Activated B cell treated with CpG ODN at 0.5 μM for 24 hours (primary cell): ENCODE measurements at regions not wholly inside any gene's neighbourhood (a gene's known extent, or its start where the extent isn't known, plus 50 kb on each side); places are given as distances from the start of the nearest gene placed in this dataset.

Experiments
- ATAC-seq: fragments of 200-7000 bp; cut with Tn5 transposase; one replicate; pipeline ENCODE4 v1.10.0; 2021; ENCODE audit warnings: low read depth, mild to moderate bottlenecking, moderate library complexity
- CTCF ChIA-PET: fragments of 350-600 bp; sonication (Branson Sonifier 250); formaldehyde crosslinking; loops from one replicate; lab custom pipeline; 2021; ENCODE audit warnings: antibody characterized with exemption; lab: Charles Lee
- POLR2A ChIA-PET: fragments of 350-600 bp; sonication (Branson Sonifier 250); formaldehyde crosslinking; loops from one replicate; lab custom pipeline; 2021; ENCODE audit warnings: antibody characterized with exemption; lab: Charles Lee
- DNase-seq: peaks from one replicate; pipeline ENCODE4 v3.0.0; 2022
- H3K27ac Mint-ChIP-seq: one replicate; pipeline ENCODE4 v1.8.0; 2020; ENCODE audit warnings: mixed read lengths
- H3K27me3 Mint-ChIP-seq: one replicate; pipeline ENCODE4 v1.8.0; 2021; ENCODE audit warnings: mixed read lengths
- H3K36me3 Mint-ChIP-seq: one replicate; pipeline ENCODE4 v1.8.0; 2021; ENCODE audit warnings: low read depth, mixed read lengths
- H3K4me1 Mint-ChIP-seq: one replicate; pipeline ENCODE4 v1.8.0; 2021; ENCODE audit warnings: mixed read lengths
- H3K4me3 Mint-ChIP-seq: one replicate; pipeline ENCODE4 v1.8.0; 2020; ENCODE audit warnings: mild to moderate bottlenecking, mixed read lengths
- H3K9me3 Mint-ChIP-seq: one replicate; pipeline ENCODE4 v1.8.0; 2020; ENCODE audit warnings: mixed read lengths
- CTCF ChIP-seq: fragments of 200-600 bp; IDR thresholded peaks from one replicate; pipeline ENCODE4 v1.8.0; 2022; ENCODE audit warnings: antibody characterized with exemption, mild to moderate bottlenecking
- intact Hi-C: fragments of 100-400 bp; cut with micrococcal nuclease; formaldehyde crosslinking; loops from one replicate; pipeline ENCODE4 v1.15.1; 2024

GRCh38 chr1:110770832-110771231, 96.1 kb upstream of the KCNA3 start:
- H3K9me3 Mint-ChIP-seq = no peaks in the 10 kb centered on the region
- H3K27me3 Mint-ChIP-seq = peaks cover 8% of the 10 kb centered on the region
- intact Hi-C loops = no loop called here
- ChIA-PET POLR2A (no interaction called here), CTCF (interaction anchor here (0.8 to 0.9 kb wide), 2 partner anchors 139 to 246 kb away, joined by 3 to 6 read pairs; no protein-coding TSS in a partner anchor)
- H3K4me1 Mint-ChIP-seq = peaks cover 12% of the 10 kb centered on the region
- no peaks in the 10 kb centered on the region for H3K36me3 Mint-ChIP-seq
- ATAC-seq (no peak), DNase-seq (no peak)
- TF ChIP-seq CTCF = no peak
- no peak overlapping the region for H3K4me3 Mint-ChIP-seq
- H3K27ac Mint-ChIP-seq = no peak overlapping the region

- POLR2A ChIA-PET = no interaction called here
- Mint-ChIP-seq H3K4me1 (peaks cover 12% of the 10 kb centered on the region), H3K36me3 (no peaks in the 10 kb centered on the region), H3K9me3 (no peaks in the 10 kb centered on the region), H3K27ac (no peak overlapping the region), H3K4me3 (no peak overlapping the region), H3K27me3 (peaks cover 8% of the 10 kb centered on the region)
- TF ChIP-seq CTCF = no peak
- intact Hi-C loops = loop anchor here (5.0 kb wide), 1 partner anchor 224 kb away; no protein-coding TSS in a partner anchor
- no peak for DNase-seq
- CTCF ChIA-PET = interaction anchor here (2.0 to 7.0 kb wide), 2 partner anchors 60 to 150 kb away, joined by 7 to 149 read pairs; no protein-coding TSS in a partner anchor
- no peak for ATAC-seq
Measured at GRCh38 chr1:110768605-110769004, 93.9 kb upstream of the KCNA3 start.

GRCh38 chr1:110766336-110766647, 91.6 kb upstream of the KCNA3 start:
- ATAC-seq = no peak
- intact Hi-C loops = loop anchor here (1.0 to 5.0 kb wide), 6 partner anchors 15 to 226 kb away; partner anchors contain the start of gene KCNA3
- no peak overlapping the region for H3K27ac Mint-ChIP-seq
- no peak overlapping the region for H3K4me3 Mint-ChIP-seq
- no peaks in the 10 kb centered on the region for H3K9me3 Mint-ChIP-seq
- no peak for TF ChIP-seq CTCF
- no peaks in the 10 kb centered on the region for H3K36me3 Mint-ChIP-seq
- H3K4me1 Mint-ChIP-seq = peaks cover 3% of the 10 kb centered on the region
- DNase-seq = no peak
- ChIA-PET CTCF (interaction anchor here (0.7 to 7.0 kb wide), 35 partner anchors 9 to 453 kb away, joined by 3 to 149 read pairs (median 5); no protein-coding TSS in a partner anchor), POLR2A (interaction anchor here (1.9 to 2.2 kb wide), 2 partner anchors 136 to 146 kb away, joined by 6 to 12 read pairs; no protein-coding TSS in a partner anchor)
- H3K27me3 Mint-ChIP-seq = peaks cover 10% of the 10 kb centered on the region

GRCh38 chr1:110765640-110766335, 91.0 kb upstream of the KCNA3 start:
- H3K36me3 Mint-ChIP-seq = no peaks in the 10 kb centered on the region
- no peak overlapping the region for H3K27ac Mint-ChIP-seq
- peaks cover 3% of the 10 kb centered on the region for H3K4me1 Mint-ChIP-seq
- ChIA-PET CTCF (interaction anchor here (0.7 to 7.0 kb wide), 39 partner anchors 8 to 453 kb away, joined by 3 to 149 read pairs (median 5); no protein-coding TSS in a partner anchor), POLR2A (interaction anchor here (1.9 to 2.2 kb wide), 2 partner anchors 135 to 146 kb away, joined by 6 to 12 read pairs; no protein-coding TSS in a partner anchor)
- no peaks in the 10 kb centered on the region for H3K9me3 Mint-ChIP-seq
- intact Hi-C loops = loop anchor here (1.0 to 5.0 kb wide), 6 partner anchors 16 to 227 kb away; partner anchors contain the start of gene KCNA3
- TF ChIP-seq CTCF = no peak
- DNase-seq = no peak
- ATAC-seq = peak; percentile 62
- H3K27me3 Mint-ChIP-seq = peaks cover 14% of the 10 kb centered on the region
- no peak overlapping the region for H3K4me3 Mint-ChIP-seq

GRCh38 chr1:110763149-110763548, 88.4 kb upstream of the KCNA3 start:
- H3K4me1 Mint-ChIP-seq = peaks cover 3% of the 10 kb centered on the region
- ATAC-seq (no peak), DNase-seq (no peak)
- TF ChIP-seq CTCF = no peak
- H3K4me3 Mint-ChIP-seq = no peak overlapping the region
- peaks cover 15% of the 10 kb centered on the region for H3K27me3 Mint-ChIP-seq
- ChIA-PET CTCF (interaction anchor here (1.2 to 7.0 kb wide), 5 partner anchors 18 to 208 kb away, joined by 3 to 149 read pairs (median 55); no protein-coding TSS in a partner anchor), POLR2A (no interaction called here)
- intact Hi-C loops = no loop called here
- no peaks in the 10 kb centered on the region for H3K36me3 Mint-ChIP-seq
- H3K9me3 Mint-ChIP-seq = no peaks in the 10 kb centered on the region
- no peak overlapping the region for H3K27ac Mint-ChIP-seq
